ENCODE measurements at regions not wholly inside any gene's neighbourhood (a gene's known extent, or its start where the extent isn't known, plus 50 kb on each side); places are given as distances from the start of the nearest gene placed in this dataset.

DNA sequence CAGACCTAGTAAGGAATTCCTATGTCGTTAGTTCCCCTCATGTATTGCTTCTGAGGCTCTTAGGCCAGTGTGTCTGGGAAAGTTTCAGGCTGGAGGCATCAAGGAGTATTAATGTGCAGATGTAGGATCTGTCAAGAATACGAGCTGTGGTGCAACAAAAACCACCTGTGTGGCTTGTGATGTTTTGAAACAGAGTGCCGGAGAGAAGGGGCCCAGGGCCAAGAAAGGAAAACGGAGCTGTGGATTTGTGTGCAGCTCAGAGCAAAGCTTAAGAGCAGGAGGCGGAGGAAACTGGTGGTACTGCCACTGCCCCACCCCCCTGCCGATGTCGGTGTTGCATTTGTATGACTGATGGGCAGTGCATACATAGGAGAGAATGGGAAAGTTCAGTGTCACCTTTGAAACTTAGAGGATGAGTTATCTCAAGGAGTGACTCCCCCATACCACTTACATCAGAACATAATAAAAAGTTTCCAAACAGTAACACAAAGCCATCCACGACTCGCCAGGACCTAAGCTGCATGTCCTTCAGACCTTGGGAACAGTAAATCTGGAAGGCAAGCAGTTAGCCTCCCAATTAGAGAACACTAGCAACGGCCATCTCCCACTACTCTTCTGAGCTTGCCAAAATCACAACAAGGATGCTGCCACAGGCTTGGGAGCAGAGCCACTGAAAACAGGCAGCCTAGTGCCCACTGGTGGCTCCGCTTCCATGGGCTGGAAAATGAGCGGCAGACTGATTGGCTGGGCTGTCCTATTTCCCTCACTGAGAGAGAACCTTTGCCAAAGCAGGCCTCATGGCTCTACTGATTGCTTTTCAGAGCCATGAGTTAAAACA, 152.7 kb upstream of the NT5C1B start:
- no peak for TF ChIP-seq BHLHE40 (IDR thresholded peaks at IDR 0.05; ENCODE audit: low read depth, low read length)
- TF ChIP-seq CTCF (conservative IDR thresholded peaks at IDR 0.05; ENCODE audit: low read depth, low read length), result no peak

Data from IMR-90 (cell line).